SU-DHL-6 (cell line): ENCODE measurements at regions not wholly inside any gene's neighbourhood (a gene's known extent, or its start where the extent isn't known, plus 50 kb on each side); places are given as distances from the start of the nearest gene placed in this dataset.

ENCODE experiments used
- EZH2phosphoT487 ChIP-seq: fragments of 200-600 bp; sonication (generic), shearing (Covaris generic); conservative IDR thresholded peaks from 2 replicates; pipeline ENCODE4 v1.6.1; 2018; ENCODE audit warnings: mild to moderate bottlenecking, antibody characterized with exemption, low read length, moderate library complexity, mixed read lengths
- TF ChIP-seq, protein P1 (sequence below): fragments of 200-600 bp; sonication (generic); IDR thresholded peaks from one replicate; pipeline ENCODE4 v1.5.1; 2017; ENCODE audit warnings: antibody characterized with exemption, mild to moderate bottlenecking, low read length, moderate library complexity; ENCODE audit not compliant: insufficient read depth, poor library complexity, severe bottlenecking

DNA sequence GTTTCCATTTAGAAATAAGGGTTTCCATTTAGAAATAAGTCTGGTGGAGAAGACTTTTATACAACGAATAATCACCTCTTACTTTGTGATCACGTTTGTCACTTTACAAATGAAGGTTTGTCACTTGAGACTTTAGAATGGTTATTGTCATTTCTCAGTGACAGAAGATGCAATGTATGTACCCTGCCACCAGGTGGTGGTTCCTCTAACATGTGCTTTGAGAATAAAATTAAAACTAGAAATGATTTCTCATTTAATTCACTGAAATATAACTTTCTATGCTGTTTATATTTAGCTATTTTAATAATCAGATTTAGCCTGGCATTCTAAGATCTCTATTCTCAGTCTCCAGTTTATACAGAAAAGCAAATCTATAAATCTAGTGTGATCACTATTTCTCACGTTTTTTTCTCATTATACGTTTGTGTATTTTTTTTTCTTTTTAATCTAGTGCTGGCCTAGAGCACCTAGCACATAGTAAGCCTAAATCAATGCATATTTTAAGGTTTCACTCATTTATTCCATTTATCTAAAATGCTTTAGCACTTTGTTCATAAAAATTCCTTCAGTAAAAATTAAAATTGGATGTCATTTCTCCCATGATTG lies 57.4 kb upstream of the TFAP2D start:
- TF ChIP-seq, protein P1, sequence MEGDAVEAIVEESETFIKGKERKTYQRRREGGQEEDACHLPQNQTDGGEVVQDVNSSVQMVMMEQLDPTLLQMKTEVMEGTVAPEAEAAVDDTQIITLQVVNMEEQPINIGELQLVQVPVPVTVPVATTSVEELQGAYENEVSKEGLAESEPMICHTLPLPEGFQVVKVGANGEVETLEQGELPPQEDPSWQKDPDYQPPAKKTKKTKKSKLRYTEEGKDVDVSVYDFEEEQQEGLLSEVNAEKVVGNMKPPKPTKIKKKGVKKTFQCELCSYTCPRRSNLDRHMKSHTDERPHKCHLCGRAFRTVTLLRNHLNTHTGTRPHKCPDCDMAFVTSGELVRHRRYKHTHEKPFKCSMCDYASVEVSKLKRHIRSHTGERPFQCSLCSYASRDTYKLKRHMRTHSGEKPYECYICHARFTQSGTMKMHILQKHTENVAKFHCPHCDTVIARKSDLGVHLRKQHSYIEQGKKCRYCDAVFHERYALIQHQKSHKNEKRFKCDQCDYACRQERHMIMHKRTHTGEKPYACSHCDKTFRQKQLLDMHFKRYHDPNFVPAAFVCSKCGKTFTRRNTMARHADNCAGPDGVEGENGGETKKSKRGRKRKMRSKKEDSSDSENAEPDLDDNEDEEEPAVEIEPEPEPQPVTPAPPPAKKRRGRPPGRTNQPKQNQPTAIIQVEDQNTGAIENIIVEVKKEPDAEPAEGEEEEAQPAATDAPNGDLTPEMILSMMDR: peak; percentile 56
- no peak for TF ChIP-seq EZH2phosphoT487
